Prostate gland (tissue), 2 donors: ENCODE measurements at regions not wholly inside any gene's neighbourhood (a gene's known extent, or its start where the extent isn't known, plus 50 kb on each side); places are given as distances from the start of the nearest gene placed in this dataset.

ENCODE experiments used
- DNase-seq: peaks from one replicate; pipeline ENCODE4 v3.0.0-alpha.2; 2019; ENCODE audit warnings: low spot score
- H3K27ac ChIP-seq, 2 donors: fragments of 200-600 bp; sonication (generic); 2 replicates each; pipeline ENCODE4 v1.5.1; 2017 to 2019
- H3K27me3 ChIP-seq: fragments of 200-600 bp; sonication (generic); replicated peaks from 2 replicates; pipeline ENCODE4 v1.5.1; 2019; ENCODE audit not compliant: insufficient read depth
- H3K36me3 ChIP-seq, 2 donors: fragments of 200-600 bp; sonication (generic); 1 replicate in 1 of 2; 2 replicates in 1 of 2; pipeline versions ENCODE4 v1.5.1 to v1.8.1; 2017 to 2019
- H3K4me1 ChIP-seq: fragments of 200-600 bp; sonication (generic); replicated peaks from 2 replicates; pipeline ENCODE4 v1.5.1; 2019
- H3K4me3 ChIP-seq, 2 donors: fragments of 200-600 bp; sonication (generic); 2 replicates each; pipeline ENCODE4 v1.5.1; 2017 to 2019
- H3K9me3 ChIP-seq: fragments of 200-600 bp; sonication (generic); 2 replicates; pipeline ENCODE4 v1.5.1; 2017
- POLR2A ChIP-seq: fragments of 450-650 bp; IDR thresholded peaks from one replicate; pipeline ENCODE4 v1.6.1; 2016; ENCODE audit warnings: antibody characterized with exemption, mild to moderate bottlenecking
- POLR2AphosphoS5 ChIP-seq: sonication (generic); formaldehyde crosslinking; IDR thresholded peaks from one replicate; pipeline ENCODE4 v1.6.1; 2017; ENCODE audit warnings: antibody characterized with exemption
- WGBS: methylation state at CpG from one replicate; pipeline ENCODE4 v1.1.5; 2018; 5-methylcytosine and 5-hydroxymethylcytosine counted together
- intact Hi-C: fragments of 100-400 bp; cut with DNase I; formaldehyde crosslinking; loops from one replicate; pipeline ENCODE4 v1.14.2; 2022
- TF ChIP-seq, protein P1 (sequence below), 4 experiments: fragments of 200-600 bp in 2 of 4; fragments of 450-650 bp in 2 of 4; sonication (generic) in 2 of 4; IDR thresholded peaks; 1 replicate in 3 of 4; 2 replicates in 1 of 4; pipeline ENCODE4 v1.5.1; 2016 to 2019; ENCODE audit warnings: antibody characterized with exemption in 4 of 4, mild to moderate bottlenecking in 2 of 4, moderate library complexity in 2 of 4

- Histone ChIP-seq H3K27ac (no peak overlapping the region), H3K27me3 (no peaks in the 10 kb centered on the region), H3K36me3 (no peaks in the 10 kb centered on the region), H3K9me3 (no peaks in the 10 kb centered on the region), H3K4me3 (no peak overlapping the region), H3K4me1 (no peaks in the 10 kb centered on the region)
- no peak for DNase-seq
- intact Hi-C loops, result no loop called here
- TF ChIP-seq, protein P1, sequence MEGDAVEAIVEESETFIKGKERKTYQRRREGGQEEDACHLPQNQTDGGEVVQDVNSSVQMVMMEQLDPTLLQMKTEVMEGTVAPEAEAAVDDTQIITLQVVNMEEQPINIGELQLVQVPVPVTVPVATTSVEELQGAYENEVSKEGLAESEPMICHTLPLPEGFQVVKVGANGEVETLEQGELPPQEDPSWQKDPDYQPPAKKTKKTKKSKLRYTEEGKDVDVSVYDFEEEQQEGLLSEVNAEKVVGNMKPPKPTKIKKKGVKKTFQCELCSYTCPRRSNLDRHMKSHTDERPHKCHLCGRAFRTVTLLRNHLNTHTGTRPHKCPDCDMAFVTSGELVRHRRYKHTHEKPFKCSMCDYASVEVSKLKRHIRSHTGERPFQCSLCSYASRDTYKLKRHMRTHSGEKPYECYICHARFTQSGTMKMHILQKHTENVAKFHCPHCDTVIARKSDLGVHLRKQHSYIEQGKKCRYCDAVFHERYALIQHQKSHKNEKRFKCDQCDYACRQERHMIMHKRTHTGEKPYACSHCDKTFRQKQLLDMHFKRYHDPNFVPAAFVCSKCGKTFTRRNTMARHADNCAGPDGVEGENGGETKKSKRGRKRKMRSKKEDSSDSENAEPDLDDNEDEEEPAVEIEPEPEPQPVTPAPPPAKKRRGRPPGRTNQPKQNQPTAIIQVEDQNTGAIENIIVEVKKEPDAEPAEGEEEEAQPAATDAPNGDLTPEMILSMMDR (IDR thresholded peaks at IDR 0.05), result no peak
- TF ChIP-seq POLR2AphosphoS5, result no peak
- TF ChIP-seq POLR2A, result no peak
Measured at GRCh38 chr4:67355806-67356205, 189.5 kb downstream of the CENPC start.

DNA sequence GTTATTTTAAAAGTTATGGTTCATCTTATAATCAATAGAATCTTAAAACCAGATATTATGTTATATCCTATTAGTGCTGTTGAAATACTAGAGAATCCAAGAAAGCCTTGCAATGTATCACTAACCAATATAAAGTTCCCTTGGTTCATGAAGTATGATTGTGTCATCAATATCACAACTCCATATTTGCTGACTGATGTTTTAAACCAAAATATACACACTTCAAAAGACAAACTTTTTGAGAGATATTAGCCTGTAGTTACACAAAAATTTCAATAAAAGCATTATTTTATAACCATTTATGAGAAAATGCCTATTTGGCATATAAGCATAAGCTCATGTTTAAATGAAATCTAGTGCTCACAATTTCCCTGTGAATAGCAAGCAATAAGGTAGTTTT is 198.6 kb downstream of the CENPC start:
- no peaks in the 10 kb centered on the region for H3K4me1 ChIP-seq
- no peak overlapping the region for H3K4me3 ChIP-seq
- DNase-seq, result no peak
- no peak overlapping the region for H3K27ac ChIP-seq
- TF ChIP-seq, protein P1 (IDR thresholded peaks at IDR 0.05), result no peak
- no peak for TF ChIP-seq POLR2AphosphoS5
- no peak for TF ChIP-seq POLR2A
- intact Hi-C loops, result no loop called here
- no peaks in the 10 kb centered on the region for H3K36me3 ChIP-seq
- H3K9me3 ChIP-seq, result no peaks in the 10 kb centered on the region
- no peaks in the 10 kb centered on the region for H3K27me3 ChIP-seq

GRCh38 chr4:67344594-67345380 is 200.5 kb downstream of the CENPC start:
- TF ChIP-seq, protein P1 (IDR thresholded peaks at IDR 0.05), result no peak
- TF ChIP-seq POLR2AphosphoS5 (no peak), POLR2A (no peak)
- intact Hi-C loops, result no loop called here
- Histone ChIP-seq H3K27me3 (no peaks in the 10 kb centered on the region), H3K4me3 (no peak overlapping the region), H3K9me3 (no peaks in the 10 kb centered on the region), H3K27ac (no peak overlapping the region), H3K4me1 (no peaks in the 10 kb centered on the region), H3K36me3 (no peaks in the 10 kb centered on the region)
- 80% methylated on average over 4 of the region's 4 CpGs for WGBS
- DNase-seq, result no peak

DNA sequence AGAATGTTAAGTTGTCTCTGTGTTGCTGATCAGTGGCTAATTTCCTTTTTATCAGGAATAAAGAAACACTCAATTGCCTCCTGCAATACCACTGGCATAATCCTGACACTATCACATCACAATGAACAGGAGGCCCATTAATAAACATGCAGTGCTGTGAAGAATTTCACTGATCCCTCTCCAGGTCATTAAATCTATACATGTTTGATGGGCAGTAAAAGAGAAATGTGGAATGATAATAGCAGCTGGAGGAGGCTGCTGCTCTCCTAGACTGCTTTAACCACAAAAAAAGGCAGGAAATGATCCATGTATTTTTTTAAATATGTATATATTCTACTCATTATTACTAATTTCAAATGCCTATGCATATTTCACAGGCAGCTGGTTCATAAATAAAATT is 202.1 kb downstream of the CENPC start:
- no peak for DNase-seq
- no peak for TF ChIP-seq POLR2AphosphoS5
- TF ChIP-seq, protein P1 (IDR thresholded peaks at IDR 0.05), result no peak
- no peak for TF ChIP-seq POLR2A
- Histone ChIP-seq H3K27ac (no peak overlapping the region), H3K9me3 (no peaks in the 10 kb centered on the region), H3K27me3 (no peaks in the 10 kb centered on the region), H3K36me3 (no peaks in the 10 kb centered on the region), H3K4me3 (no peak overlapping the region), H3K4me1 (no peaks in the 10 kb centered on the region)
- intact Hi-C loops, result no loop called here

DNA sequence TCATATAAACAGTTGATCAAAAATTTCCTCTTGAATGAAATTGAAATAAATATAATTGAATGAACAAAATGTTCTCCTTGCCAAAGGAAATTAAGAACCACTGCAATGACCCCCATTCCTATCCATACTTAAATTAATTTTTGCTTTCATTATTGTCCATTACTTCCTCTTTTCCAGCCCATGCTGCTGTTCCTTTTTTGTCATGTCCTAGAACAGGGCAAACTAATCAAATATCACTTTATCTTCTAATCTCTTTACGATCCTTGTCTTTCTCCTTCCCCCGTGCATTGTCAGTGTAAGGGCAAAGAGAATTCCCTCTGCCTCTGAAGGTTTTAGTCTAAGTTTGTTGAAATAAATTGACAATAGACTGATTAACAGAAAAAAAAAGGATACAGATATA is 203.0 kb downstream of the CENPC start:
- no peaks in the 10 kb centered on the region for H3K27me3 ChIP-seq
- no peak for DNase-seq
- no peak overlapping the region for H3K4me3 ChIP-seq
- TF ChIP-seq POLR2AphosphoS5 (no peak), POLR2A (no peak)
- TF ChIP-seq, protein P1 (IDR thresholded peaks at IDR 0.05), result no peak
- no peaks in the 10 kb centered on the region for H3K36me3 ChIP-seq
- no peak overlapping the region for H3K27ac ChIP-seq
- intact Hi-C loops, result no loop called here
- H3K9me3 ChIP-seq, result no peaks in the 10 kb centered on the region
- no peaks in the 10 kb centered on the region for H3K4me1 ChIP-seq
- 46% methylated on average over 2 of the region's 2 CpGs for WGBS
